Fibroblast of upper back skin (primary cell): ENCODE measurements at regions not wholly inside any gene's neighbourhood (a gene's known extent, or its start where the extent isn't known, plus 50 kb on each side); places are given as distances from the start of the nearest gene placed in this dataset.
"Not testable (repeated sequence)": the region's sequence is repeated elsewhere in the genome, so short reads cannot be mapped to it uniquely, and the experiment has no call there.

ENCODE experiments used
- DNase-seq: peaks from one replicate; pipeline ENCODE4 v3.0.0-alpha.2; 2013

DNA sequence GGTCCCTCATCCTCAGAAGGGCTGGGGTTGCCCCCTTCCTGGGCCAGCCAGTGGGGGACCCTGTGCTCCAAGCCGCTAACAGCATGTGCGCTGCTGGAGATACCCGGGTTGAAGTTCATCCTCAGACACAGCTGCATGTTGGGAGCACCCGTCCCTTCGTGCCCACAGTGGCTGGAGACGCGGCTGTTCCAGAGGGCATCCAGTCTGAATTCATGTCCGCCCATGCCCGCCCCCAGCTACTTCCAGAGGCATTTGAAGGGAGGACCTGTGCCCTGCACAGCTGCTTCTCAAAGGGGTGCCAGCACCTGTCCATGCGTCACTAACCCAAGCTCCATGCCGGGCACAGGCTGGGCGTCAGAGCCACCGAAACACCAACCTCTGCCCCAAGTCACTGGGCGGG lies 68.1 kb upstream of the ADGRA1 start:
- no peak for DNase-seq

DNA sequence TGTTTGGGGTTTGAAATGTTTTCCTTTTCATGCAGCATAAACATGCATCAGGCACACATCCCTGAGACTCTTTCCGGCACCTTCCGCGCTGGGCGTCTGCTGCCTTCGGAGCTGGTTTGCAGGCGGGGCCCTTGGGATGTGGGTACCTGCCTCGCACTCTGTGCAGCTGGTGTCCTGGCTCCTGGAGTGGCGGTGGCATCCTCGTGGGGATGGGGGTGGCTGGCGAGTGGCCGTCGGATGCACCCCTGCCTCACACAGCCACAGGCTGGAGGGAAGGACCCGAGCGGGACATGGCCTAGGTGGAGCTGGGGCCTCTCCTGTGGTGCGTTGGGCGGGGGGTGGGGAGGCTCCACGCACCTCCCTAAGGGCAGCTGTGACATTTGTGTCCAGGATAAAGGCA lies 68.5 kb upstream of the ADGRA1 start:
- no peak for DNase-seq

DNA sequence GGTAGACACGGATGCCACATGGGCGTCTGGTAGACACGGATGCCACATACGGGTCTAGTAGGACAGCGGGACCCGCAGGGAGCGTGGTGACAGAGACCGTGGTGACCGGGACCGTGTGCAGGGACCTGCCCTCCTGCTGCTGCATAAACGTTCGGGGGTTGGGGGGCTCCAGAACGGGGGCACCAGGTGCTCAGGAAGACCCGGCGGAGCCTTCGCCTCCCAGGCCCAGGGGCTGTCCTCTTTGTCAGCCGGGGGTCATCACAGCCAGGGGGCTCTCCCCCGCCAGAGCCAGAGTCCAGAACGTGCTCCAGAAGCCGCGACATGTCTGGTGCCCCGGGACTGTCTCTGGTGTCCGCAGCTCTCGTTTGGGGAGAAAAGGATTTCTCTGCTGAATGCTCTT lies 69.2 kb upstream of the ADGRA1 start:
- DNase-seq, result no peak

DNA sequence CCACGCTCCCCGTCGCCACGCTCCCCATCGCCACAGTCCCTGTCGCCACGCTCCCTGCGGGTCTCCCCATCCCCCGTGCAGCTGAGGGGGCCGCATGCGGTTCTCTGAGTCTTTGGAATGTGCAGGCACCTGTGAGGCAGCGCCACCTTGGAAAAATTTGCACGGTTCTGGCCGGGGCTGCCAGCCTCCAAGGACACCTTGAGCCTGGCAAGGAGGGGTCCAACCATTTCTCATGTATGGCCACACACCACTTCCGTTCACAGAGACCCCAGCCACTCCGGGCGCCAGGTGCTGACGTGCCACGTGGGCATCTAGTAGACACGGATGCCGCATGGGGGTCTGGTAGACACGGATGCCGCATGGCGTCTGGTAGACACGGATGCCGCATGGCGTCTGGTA lies 70.5 kb upstream of the ADGRA1 start:
- DNase-seq, result no peak

DNA sequence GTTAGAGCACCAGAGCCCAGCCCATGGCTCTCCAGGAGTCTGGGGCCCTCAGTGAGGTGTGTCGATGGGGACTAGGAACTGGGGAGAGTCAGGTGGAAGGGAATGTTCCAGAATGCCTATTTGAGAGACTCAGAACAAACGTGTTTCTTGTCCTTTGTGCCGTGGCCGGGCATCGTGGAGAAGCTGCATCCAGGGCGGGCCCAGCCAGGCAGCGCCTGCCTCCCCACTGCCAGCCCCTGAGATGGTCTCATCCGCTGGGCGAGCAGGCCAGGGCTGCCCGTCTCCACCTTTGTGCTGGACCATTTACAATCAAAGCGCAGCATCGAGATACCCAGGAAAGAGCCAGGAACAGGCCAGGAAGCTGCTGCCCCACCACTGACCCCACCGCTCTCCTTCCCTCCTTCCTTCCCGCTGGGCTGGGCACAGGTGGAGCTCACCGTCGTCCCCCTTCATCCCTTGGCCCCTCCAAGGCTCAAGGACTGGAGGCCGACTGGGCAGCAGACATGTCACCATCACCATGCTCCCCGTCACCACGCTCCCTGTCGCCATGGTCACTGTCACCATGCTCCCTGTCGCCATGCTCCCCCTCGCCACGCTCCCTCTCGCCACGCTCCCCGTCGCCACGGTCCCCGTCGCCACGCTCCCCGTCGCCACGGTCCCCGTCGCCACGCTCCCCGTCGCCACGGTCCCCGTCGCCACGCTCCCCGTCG lies 71.1 kb upstream of the ADGRA1 start:
- DNase-seq, result no peak

DNA sequence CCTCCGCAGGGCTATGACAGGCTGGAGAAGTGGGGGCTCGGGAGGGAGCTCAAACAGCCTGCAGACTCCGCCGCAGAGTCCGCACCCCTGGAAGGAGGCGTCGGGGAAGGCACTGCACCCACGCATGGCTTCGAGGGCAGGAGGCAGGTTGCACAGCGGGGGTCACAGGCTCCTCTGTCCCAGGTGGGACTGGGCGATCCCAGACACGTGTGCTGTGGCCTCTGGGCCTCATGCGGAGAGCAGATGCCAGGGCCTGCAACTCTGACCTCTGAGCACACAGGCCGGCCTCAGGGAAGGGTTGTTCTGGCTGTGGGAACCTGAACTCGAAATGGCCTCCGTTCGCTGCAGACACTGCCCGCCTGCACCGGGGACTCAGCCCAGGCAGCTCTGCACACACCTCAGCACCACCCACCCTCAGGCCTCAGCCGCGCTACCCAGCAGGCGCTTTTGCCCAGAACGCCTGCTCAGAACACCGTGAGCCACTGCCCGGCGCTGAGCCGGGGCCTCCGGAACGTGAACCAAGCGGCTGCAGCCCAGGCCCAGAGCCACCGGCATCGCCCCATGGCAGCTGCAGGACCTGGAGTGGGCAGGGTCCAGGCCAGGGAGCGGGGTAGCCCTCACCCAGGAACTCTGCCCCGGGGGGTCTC lies 71.8 kb upstream of the ADGRA1 start:
- no peak for DNase-seq

DNA sequence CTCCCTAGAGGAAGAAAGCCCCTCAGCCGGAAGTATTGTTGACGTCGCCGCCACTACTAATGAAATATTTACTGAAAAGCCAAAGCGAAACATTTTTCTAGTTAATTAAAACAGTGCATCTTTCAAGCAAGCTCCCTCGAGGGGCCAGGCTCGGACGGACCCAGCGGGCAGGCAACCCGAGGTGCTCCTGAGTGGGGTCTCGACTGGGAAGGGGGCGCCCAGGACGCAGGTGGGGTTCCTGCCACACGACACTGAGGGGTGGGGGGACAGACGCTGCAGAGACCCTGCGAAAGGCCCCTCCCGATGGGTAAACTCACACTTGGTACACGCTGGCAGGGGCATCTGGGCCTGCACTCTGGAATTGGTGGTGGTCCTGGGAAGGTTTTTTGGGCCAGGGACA lies 72.4 kb upstream of the ADGRA1 start:
- DNase-seq, result no peak

DNA sequence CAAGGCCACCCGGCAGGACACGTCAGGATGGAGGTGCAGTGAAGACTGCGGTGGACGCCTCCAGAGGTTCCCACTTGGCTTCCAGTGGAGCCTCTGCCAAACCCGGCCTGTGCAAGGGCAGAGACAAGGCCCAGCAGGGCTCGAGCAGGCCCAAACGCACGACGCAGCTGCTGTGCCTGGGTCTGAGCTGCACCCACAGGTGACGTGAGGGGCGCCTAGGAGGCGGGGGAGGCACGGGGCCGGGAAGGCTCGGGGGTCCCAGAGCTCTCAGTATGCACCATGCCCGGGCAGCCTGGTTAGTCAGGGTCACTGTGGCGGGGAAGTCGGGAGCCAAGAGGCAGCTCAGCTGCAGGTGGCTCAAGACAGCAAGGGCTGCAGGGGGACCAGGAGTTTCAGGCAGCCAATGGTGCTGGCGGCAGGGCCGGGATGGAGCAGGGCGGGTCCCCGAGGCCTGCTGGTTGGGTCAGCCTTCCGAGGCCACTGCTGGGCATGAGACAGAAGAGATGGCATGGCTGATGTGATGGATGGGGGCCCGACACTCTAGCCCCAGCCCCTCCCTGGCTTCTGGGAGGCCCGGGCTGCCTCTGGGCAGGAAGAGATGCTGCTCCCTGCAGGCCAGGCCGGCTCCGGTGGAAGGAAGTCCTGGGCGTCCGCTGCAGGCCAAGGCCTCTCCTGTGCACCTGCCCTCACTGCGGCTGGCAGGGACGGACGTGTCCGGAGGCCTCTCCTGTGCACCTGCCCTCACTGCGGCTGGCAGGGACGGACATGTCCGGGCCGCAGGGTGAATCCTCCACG lies 72.2 kb upstream of the CFAP46 start:
- DNase-seq, result no peak

DNA sequence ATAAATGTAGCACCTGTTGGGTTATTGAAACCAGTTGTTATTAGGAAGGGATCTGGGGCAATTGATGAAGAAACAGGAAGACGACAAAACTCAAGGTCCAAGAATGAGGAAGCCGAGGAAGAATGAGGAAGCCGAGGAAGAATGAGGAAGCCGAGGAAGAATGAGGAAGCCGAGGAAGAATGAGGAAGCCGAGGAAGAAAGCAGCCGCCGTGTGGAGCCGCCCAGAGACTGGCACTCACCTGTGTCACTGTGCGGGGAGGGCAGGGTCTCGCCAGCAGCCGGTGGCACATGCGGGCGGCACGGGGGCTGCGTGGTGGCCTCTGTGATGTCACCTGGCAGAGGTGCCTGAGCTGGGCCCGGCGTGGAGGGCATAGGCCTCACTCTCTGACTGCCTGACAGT lies 71.1 kb upstream of the CFAP46 start:
- DNase-seq, result no peak

DNA sequence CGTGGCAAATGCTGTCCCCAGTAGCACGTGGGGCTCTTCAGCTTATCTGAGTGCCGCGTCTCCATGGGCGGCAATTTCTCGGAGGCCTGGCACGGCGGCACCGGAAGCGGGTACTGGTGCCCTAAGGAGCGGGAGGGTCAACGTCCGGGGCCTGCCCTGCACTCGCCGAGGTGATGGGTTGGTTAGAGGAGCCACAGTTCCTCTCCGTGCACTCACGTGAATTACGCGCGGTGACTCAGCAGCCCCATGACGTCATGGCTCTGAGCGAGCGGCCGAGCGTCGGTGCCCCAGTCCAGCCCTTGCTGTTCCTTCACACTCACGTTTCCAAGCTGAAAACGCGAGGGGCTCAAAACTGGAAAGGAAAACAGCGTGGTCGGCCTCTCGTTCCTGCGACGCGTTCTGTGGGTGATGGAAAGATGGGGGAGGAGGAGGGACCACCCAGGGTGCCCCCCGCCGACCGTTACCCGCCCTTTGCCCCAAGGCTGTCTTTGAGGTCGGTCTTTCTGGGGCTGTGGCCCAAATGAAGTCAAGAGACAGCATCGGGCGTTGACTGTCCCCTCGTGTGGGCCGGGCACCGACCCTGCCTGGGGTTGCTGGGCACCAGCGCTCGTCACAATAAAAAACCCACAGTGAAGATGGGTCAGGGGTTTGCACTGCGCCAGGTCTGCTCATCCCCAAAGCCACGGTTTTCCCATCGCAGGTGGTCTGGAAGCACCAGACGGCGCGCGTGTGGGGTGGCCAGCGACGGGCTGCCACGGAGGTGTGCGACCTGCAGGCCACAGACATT lies 70.4 kb upstream of the CFAP46 start:
- DNase-seq, result no peak

DNA sequence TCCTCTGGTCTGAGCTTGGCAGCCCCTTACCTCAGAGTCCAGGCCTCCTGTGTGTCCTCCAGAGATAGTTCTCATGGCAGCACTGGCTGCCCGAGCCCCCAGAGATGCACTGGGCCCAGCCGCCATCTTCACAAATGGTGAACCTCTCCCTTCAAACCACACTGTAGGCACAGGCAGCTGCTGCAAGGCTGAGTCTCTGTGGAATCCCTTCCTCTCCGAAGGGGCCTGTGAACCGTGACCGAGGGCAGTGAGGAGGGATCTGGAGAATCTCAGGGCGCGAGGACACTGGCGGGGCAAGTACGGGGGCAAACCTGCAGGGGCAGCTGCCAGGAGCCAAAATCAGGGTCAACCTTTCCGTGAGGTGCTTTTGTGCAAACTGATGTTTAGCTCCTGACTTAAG lies 69.5 kb upstream of the CFAP46 start:
- DNase-seq, result no peak

DNA sequence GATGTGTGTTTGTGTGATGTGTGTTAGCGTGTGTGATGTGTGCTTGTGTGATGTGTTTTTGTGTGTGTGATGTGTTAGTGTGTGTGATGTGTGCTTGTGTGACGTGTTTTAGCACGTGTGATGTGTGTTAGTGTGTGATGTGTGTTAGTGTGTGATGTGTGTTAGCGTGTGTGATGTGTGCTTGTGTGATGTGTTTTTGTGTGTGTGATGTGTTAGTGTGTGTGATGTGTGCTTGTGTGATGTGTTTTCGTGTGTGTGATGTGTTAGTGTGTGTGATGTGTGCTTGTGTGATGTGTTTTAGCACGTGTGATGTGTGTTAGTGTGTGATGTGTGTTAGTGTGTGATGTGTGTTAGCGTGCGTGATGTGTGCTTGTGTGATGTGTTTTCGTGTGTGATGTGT lies 69.0 kb upstream of the CFAP46 start:
- DNase-seq, result not testable (repeated sequence)

DNA sequence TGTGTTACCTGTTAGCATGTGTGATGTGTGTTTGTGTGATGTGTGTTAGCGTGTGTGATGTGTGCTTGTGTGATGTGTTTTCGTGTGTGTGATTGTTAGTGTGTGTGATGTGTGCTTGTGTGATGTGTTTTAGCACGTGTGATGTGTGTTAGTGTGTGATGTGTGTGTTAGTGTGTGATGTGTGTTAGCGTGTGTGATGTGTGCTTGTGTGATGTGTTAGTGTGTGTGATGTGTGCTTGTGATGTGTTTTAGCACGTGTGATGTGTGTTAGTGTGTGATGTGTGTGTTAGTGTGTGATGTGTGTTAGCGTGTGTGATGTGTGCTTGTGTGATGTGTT lies 68.4 kb upstream of the CFAP46 start:
- DNase-seq, result not testable (repeated sequence)

DNA sequence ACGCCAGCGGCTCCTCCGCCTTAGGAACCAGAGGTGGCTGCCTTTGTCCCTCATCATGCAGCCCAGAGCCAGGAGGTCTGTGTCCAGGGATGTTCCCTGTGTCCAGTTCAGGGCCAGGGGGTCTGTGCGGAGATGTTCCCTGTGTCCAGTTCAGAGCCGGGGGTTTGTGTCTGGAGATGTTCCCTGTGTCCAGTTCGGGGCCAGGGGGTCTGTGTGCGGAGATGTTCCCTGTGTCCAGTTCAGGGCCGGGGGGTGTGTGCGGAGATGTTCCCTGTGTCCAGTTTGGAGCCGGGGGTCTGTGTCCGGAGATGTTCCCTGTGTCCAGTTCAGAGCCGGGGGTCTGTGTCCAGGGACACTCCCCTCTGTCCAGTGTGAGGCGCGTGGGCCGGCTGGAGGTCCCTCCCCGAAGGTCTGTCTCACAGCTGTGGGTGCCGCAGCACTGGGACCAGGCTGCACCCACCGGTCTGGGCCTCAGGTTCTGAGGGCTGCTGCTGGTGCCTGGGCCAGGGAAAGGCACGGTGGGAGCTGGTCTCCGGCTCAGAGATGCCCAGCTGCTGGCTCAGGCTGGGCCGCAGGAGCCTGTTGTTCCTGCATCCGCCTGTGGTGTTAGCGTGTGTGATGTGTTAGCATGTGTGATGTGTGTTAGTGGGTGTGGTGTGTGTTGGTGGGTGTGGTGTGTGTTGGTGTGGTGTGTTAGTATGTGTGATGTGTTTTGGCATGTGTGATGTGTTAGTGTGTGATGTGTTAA lies 67.9 kb upstream of the CFAP46 start:
- DNase-seq, result no peak

DNA sequence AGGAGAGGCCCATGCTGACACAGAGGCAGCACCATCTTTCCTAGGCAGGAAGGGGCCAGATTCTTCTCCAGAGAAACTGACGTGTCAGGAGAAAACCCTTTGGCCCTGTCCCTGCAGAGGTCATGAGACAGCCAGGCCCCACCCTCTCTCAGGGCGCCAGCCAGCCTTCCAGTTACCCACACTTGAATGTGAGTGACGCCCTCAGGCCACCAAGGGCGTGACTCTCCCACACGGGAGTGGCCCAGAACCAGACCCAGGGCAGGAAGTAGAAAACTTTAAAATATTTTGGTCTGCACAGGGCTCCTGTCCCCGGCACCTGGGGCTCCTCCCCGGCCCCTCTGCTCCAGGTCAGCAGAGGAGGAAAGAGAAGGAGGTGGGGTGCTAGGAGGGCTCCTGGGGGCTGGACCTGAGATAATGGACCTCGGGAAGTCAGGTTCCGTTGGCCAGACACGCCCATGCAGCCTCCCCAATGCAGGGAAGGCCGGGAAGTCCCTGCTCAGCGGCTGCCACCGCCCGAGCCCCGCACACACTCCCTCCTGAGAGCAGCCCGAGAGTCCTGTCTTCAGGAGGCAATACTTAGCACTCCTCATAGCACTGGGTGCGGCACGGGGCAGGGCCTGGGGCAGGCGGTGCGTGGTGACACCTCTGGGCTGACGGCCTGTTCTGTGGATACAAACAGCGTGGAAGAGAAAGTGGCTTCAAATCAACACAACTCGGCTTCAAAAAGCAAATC lies 67.0 kb upstream of the CFAP46 start:
- no peak for DNase-seq

DNA sequence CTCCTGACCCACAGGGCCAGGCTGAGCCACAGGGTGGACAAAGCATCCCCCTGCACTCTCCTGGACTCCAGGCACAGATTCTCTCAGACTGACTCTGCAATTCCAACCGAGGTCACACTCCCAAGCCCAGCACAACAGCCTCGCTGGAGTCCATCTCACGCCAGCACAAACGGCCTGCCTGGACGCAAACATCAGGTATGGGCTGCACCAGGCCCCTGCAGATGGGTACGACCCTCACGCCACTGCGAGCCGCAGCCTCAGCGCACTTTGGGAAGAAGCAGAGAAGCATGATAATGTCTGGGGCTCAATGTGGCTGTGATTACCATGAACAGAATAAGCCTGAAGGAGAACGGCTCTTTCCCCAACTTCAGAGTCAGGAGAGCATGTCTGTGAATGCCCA lies 66.4 kb upstream of the CFAP46 start:
- no peak for DNase-seq

DNA sequence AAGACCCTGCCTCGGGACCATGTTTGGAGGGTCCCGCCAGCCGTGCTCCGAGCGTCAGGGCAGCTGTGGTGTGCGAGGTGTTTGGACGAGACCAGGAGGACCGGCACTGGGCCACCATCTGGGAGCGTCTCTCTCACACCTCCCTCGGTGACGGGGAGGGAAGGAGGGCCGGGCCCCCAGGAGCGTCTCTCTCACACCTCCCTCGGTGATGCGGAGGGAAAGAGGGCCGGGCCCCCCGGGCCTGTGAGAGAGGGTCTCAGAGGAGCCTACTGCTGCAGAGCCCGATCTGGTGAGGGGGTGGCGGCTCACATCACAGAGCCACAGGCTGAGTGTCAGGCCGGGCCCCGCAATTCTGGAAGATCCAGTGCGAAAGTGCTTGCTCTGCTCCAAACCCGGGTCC lies 65.8 kb upstream of the CFAP46 start:
- no peak for DNase-seq

DNA sequence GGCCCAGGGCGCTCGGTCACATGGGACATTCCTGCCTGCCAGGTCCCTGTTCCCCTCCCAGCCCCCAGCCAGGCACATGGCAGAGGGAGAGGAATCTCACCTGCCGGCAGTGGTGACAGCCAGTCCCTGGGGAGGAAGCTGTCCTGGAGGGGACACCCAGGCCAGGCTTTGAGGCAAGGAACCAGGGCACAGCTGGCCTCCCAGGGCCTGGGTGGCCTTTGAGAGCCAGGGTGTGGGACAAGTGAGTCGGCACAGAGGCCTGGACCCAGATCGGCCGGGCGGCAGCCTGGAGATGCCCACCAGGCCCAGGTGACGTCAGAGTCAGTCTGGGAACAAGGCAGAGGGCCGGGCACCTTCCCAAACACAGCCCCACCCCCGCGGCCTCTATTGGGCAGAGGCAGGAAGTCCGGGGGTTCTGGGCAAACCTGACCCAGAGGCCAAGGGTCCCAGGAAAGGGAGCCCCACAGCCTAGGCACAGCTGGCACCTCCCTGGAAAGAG lies 65.0 kb upstream of the CFAP46 start:
- no peak for DNase-seq

DNA sequence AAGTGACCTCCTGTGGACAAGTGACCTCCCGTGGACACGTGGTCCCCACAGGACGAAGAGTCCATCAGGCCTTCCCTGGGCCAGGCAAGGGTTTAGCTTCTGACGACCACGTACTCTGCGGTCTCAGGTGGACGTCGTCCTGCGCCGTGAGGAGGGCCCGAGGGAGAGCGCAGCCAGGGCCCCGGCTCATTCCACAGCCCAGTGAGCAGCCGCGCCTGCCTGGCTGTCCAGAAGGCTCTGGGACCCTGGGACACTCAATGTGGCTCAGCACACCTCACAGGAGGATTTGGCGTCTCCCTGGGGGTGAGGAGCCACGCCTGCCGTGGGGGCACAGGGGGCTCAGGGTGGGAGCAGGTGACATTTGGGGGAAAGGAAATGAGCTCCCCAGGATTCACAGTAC lies 64.4 kb upstream of the CFAP46 start:
- DNase-seq, result no peak

DNA sequence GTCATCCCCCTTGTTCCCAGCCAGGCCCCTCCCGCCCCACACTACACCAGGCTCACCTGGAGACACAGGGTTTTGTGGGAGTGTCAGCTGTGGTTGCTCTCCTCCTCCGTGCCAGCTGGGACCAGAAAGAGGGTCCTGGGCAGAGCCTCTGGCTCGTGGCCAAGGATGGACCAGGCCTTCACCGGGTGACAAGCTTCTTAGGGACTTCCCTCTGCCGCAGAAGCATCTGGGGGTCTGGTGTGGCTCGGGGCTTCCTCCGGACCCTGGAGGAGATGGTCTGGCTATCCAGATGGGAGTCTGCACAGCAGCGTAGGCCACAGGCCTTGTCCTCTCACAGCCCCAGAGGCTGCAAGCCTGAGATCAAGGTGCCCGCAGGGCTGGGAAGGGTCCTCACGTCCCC lies 63.8 kb upstream of the CFAP46 start:
- DNase-seq, result no peak

DNA sequence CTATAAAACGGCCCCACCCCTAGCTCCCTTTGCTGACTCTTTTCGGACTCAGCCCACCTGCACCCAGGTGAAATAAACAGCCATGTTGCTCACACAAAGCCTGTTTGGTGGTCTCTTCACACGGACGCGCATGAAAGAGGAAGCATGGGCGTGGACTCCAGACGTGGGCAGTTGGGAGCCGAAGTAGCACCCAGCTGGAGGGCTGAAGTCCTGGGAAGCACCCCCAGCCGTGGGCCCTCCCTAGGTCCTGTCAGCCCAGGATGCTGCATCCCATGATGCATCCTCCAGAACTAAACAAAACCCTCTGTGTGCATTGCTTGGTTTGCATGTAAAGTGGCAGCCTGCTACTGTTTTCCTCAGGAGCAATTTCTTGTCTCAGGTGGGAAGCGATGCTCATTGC lies 62.1 kb upstream of the CFAP46 start:
- no peak for DNase-seq

DNA sequence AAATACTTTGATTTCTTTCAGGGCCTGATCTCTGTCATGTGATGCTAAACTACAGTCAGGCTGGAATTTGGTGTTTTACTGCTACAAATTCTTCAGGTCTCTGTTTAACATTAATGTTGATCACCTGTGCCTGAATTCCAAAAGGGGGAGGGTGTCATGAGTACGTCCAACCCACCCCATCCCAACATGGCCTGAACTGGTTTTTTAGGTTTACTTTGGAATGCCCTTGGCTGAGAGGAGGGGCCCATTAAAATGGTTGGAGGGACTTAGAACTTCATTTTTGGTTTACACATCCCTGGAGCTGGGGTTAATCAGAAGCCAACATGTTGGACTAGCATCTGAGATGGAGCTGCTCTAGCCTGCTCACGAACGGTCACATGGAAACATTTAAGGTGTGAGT lies 60.8 kb upstream of the CFAP46 start:
- no peak for DNase-seq
